CD4-positive, alpha-beta memory T cell (primary cell): ENCODE measurements at regions not wholly inside any gene's neighbourhood (a gene's known extent, or its start where the extent isn't known, plus 50 kb on each side); places are given as distances from the start of the nearest gene placed in this dataset.
"Not testable (repeated sequence)": the region's sequence is repeated elsewhere in the genome, so short reads cannot be mapped to it uniquely, and the experiment has no call there.

Experiments
- CTCF ChIA-PET: fragments of 350-600 bp; sonication (Branson Sonifier 250); formaldehyde crosslinking; loops from one replicate; lab custom pipeline; 2021; ENCODE audit warnings: inconsistent platforms; ENCODE audit not compliant: partially characterized antibody; lab: Charles Lee
- POLR2A ChIA-PET: fragments of 350-600 bp; sonication (Branson Sonifier 250); formaldehyde crosslinking; loops from one replicate; lab custom pipeline; 2021; ENCODE audit not compliant: partially characterized antibody; lab: Charles Lee
- DNase-seq, 5 donors: peaks; one replicate each; pipeline versions ENCODE4 v3.0.0 to v3.0.0-alpha.2; 2020 to 2022; ENCODE audit warnings: mixed read lengths in 1 of 5
- H3K27ac ChIP-seq: one replicate; pipeline ENCODE4 v1.7.0; 2013; ENCODE audit warnings: low read depth, low read length
- H3K27me3 ChIP-seq: 2 replicates; pipeline ENCODE4 v1.7.0; 2013; ENCODE audit warnings: mild to moderate bottlenecking, low read length, moderate library complexity; ENCODE audit not compliant: insufficient read depth
- H3K36me3 ChIP-seq: 2 replicates; pipeline ENCODE4 v1.7.0; 2013; ENCODE audit warnings: mild to moderate bottlenecking, low read length, moderate library complexity; ENCODE audit not compliant: insufficient read depth
- H3K4me1 ChIP-seq: 2 replicates; pipeline ENCODE4 v1.7.0; 2013; ENCODE audit warnings: mild to moderate bottlenecking, low read length, moderate library complexity; ENCODE audit not compliant: insufficient read depth
- H3K4me3 ChIP-seq, 2 donors: one replicate each; pipeline ENCODE4 v1.7.0; 2013; ENCODE audit warnings: low read length in 2 of 2, mild to moderate bottlenecking in 1 of 2
- H3K9me3 ChIP-seq, 2 donors: one replicate each; pipeline ENCODE4 v1.7.0; 2013; ENCODE audit warnings: low read length in 2 of 2, control low read depth in 1 of 2; ENCODE audit not compliant: control insufficient read depth in 1 of 2
- H3K27ac Mint-ChIP-seq, 7 donors: one replicate each; pipeline ENCODE4 v1.8.0; 2020 to 2021; ENCODE audit warnings: mixed read lengths in 7 of 7, mild to moderate bottlenecking in 6 of 7, inconsistent platforms in 3 of 7, moderate library complexity in 3 of 7
- H3K27me3 Mint-ChIP-seq, 2 donors: one replicate each; pipeline ENCODE4 v1.8.0; 2020 to 2021; ENCODE audit warnings: mixed read lengths in 2 of 2
- H3K36me3 Mint-ChIP-seq, 2 donors: one replicate each; pipeline ENCODE4 v1.8.0; 2020 to 2021; ENCODE audit warnings: mixed read lengths in 2 of 2, inconsistent platforms in 1 of 2, mild to moderate bottlenecking in 1 of 2
- H3K4me1 Mint-ChIP-seq, 4 donors: one replicate each; pipeline ENCODE4 v1.8.0; 2020 to 2021; ENCODE audit warnings: mixed read lengths in 4 of 4, mild to moderate bottlenecking in 1 of 4
- H3K4me3 Mint-ChIP-seq, 8 donors: one replicate each; pipeline ENCODE4 v1.8.0; 2020 to 2021; ENCODE audit warnings: mixed read lengths in 8 of 8, mild to moderate bottlenecking in 7 of 8, moderate library complexity in 6 of 8, inconsistent platforms in 3 of 8
- H3K9me3 Mint-ChIP-seq, 8 donors: one replicate each; pipeline ENCODE4 v1.8.0; 2020 to 2021; ENCODE audit warnings: mixed read lengths in 8 of 8, mild to moderate bottlenecking in 5 of 8, inconsistent platforms in 3 of 8, moderate library complexity in 1 of 8
- intact Hi-C: fragments of 100-400 bp; cut with micrococcal nuclease; formaldehyde crosslinking; loops from one replicate; pipeline ENCODE4 v1.15.1; 2023

- Histone ChIP-seq H3K36me3 (no peaks in the 10 kb centered on the region), H3K27ac (no peak overlapping the region), H3K4me3 (no peak overlapping the region), H3K4me1 (no peaks in the 10 kb centered on the region), H3K27me3 (no peaks in the 10 kb centered on the region), H3K9me3 (no peaks in the 10 kb centered on the region)
- Mint-ChIP-seq H3K4me3 (no peak overlapping the region), H3K27ac (no peak overlapping the region), H3K4me1 (no peaks in the 10 kb centered on the region), H3K9me3 (peaks cover 0 to 8% (median 4%) of the 10 kb centered on the region in 8 donors), H3K36me3 (no peaks in the 10 kb centered on the region), H3K27me3 (no peaks in the 10 kb centered on the region)
- intact Hi-C loops = no loop called here
- no peak for DNase-seq
- ChIA-PET CTCF (no interaction called here), POLR2A (no interaction called here)
Measured at GRCh38 chr4:170698334-170698733, 608.6 kb upstream of the AADAT start.

DNA sequence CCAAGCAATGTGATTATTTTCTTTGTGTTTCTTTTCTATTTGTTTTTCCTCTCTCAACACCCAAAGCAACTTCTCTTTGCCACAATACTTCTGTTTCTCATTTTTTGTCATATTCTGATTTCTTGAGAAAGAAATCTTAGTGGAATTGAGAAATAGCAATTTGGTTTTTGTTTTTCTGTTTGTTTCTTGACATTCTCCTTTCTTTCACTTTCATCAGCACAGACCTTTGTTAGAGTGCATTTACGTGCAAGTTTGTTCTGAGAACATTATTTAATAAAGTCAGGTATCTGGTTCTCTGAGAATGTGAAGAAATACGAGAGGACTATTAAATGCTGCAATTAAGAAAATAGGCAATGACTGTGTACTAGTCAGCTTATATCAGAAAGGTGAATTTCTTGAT, 608.1 kb upstream of the AADAT start:
- CTCF ChIA-PET = no interaction called here
- intact Hi-C loops = no loop called here
- no peak for DNase-seq
- Histone ChIP-seq H3K27ac (no peak overlapping the region), H3K36me3 (no peaks in the 10 kb centered on the region), H3K27me3 (no peaks in the 10 kb centered on the region), H3K9me3 (no peaks in the 10 kb centered on the region), H3K4me3 (no peak overlapping the region), H3K4me1 (no peaks in the 10 kb centered on the region)
- no peaks in the 10 kb centered on the region for H3K36me3 Mint-ChIP-seq
- H3K27me3 Mint-ChIP-seq = no peaks in the 10 kb centered on the region
- no peak overlapping the region for H3K4me3 Mint-ChIP-seq
- H3K9me3 Mint-ChIP-seq = peaks cover 0 to 8% (median 4%) of the 10 kb centered on the region in 8 donors
- no peak overlapping the region for H3K27ac Mint-ChIP-seq
- POLR2A ChIA-PET = no interaction called here
- no peaks in the 10 kb centered on the region for H3K4me1 Mint-ChIP-seq

- Mint-ChIP-seq H3K36me3 (no peaks in the 10 kb centered on the region), H3K9me3 (peaks cover 0 to 8% (median 4%) of the 10 kb centered on the region in 8 donors), H3K27ac (no peak overlapping the region), H3K4me3 (no peak overlapping the region), H3K4me1 (no peaks in the 10 kb centered on the region), H3K27me3 (no peaks in the 10 kb centered on the region)
- intact Hi-C loops = no loop called here
- no peaks in the 10 kb centered on the region for H3K9me3 ChIP-seq
- DNase-seq = no peak
- H3K4me3 ChIP-seq = no peak overlapping the region
- no peaks in the 10 kb centered on the region for H3K27me3 ChIP-seq
- ChIA-PET CTCF (no interaction called here), POLR2A (no interaction called here)
- H3K36me3 ChIP-seq = no peaks in the 10 kb centered on the region
- no peak overlapping the region for H3K27ac ChIP-seq
- H3K4me1 ChIP-seq = no peaks in the 10 kb centered on the region
Measured at GRCh38 chr4:170697045-170697444, 607.3 kb upstream of the AADAT start.

GRCh38 chr4:170691168-170691567, 601.4 kb upstream of the AADAT start:
- CTCF ChIA-PET = no interaction called here
- Histone ChIP-seq H3K4me1 (no peaks in the 10 kb centered on the region), H3K9me3 (no peaks in the 10 kb centered on the region), H3K27ac (no peak overlapping the region), H3K36me3 (no peaks in the 10 kb centered on the region), H3K4me3 (no peak overlapping the region), H3K27me3 (no peaks in the 10 kb centered on the region)
- no peaks in the 10 kb centered on the region for H3K36me3 Mint-ChIP-seq
- intact Hi-C loops = no loop called here
- DNase-seq = no peak
- no peak overlapping the region for H3K4me3 Mint-ChIP-seq
- H3K9me3 Mint-ChIP-seq = peaks cover 0 to 13% (median 3%) of the 10 kb centered on the region in 8 donors
- POLR2A ChIA-PET = no interaction called here
- no peaks in the 10 kb centered on the region for H3K27me3 Mint-ChIP-seq
- H3K4me1 Mint-ChIP-seq = no peaks in the 10 kb centered on the region
- H3K27ac Mint-ChIP-seq = no peak overlapping the region

GRCh38 chr4:170687751-170688150, 598.0 kb upstream of the AADAT start:
- Mint-ChIP-seq H3K4me3 (no peak overlapping the region), H3K9me3 (peaks cover 0 to 8% (median under 1%) of the 10 kb centered on the region in 8 donors), H3K27me3 (no peaks in the 10 kb centered on the region), H3K36me3 (no peaks in the 10 kb centered on the region), H3K27ac (no peak overlapping the region), H3K4me1 (no peaks in the 10 kb centered on the region)
- H3K27ac ChIP-seq = no peak overlapping the region
- CTCF ChIA-PET = no interaction called here
- no peaks in the 10 kb centered on the region for H3K36me3 ChIP-seq
- no peaks in the 10 kb centered on the region for H3K4me1 ChIP-seq
- H3K27me3 ChIP-seq = no peaks in the 10 kb centered on the region
- intact Hi-C loops = no loop called here
- H3K9me3 ChIP-seq = no peaks in the 10 kb centered on the region
- POLR2A ChIA-PET = no interaction called here
- DNase-seq = no peak
- no peak overlapping the region for H3K4me3 ChIP-seq

- H3K4me1 Mint-ChIP-seq, intact Hi-C loops, POLR2A ChIA-PET, H3K27ac ChIP-seq, CTCF ChIA-PET, H3K4me3 ChIP-seq, H3K9me3 Mint-ChIP-seq, H3K9me3 ChIP-seq, H3K36me3 Mint-ChIP-seq, H3K4me1 ChIP-seq, H3K27me3 ChIP-seq, DNase-seq, H3K27ac Mint-ChIP-seq, H3K4me3 Mint-ChIP-seq, H3K36me3 ChIP-seq, H3K27me3 Mint-ChIP-seq: not testable (repeated sequence)
Measured at GRCh38 chr4:170685701-170686100, 595.9 kb upstream of the AADAT start.

DNA sequence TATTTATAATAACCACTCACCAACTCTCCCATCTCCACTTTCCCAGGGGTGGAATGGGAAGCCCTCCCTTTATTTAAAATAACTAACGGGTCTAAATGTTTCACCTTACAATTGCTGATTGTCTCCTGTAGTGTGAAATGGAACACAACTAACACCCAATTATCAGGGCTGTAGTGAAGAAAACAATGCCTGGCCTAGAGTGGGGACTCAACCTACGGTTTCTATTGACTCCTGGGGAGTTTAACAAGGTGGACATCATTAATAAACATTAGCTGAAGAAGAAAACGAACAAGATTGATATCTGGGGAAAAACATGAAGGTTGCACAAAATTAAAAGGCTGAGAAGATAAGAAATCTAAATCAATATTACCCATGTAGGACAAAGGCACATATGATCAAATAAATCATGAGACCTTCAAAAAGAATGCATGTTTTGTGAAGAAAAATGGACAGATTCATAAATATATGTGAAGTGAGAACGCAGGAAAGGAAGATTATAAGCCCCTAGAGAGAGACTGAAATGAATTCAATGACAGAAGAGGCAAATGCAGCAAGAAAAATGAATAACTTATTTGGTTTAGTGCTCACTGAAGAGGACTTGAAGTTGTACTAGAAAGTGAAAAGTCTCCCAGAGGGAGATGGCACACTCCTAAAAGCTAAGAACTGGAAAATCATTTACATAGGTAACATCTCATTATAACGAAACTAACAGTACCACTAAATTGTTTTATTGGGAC, 593.0 kb upstream of the AADAT start:
- intact Hi-C loops = no loop called here

More for the DNA sequence above, 593.0 kb upstream of the AADAT start:
- H3K4me3 Mint-ChIP-seq = no peak overlapping the region
- H3K4me1 ChIP-seq = no peaks in the 10 kb centered on the region
- POLR2A ChIA-PET = no interaction called here
- H3K9me3 ChIP-seq = no peaks in the 10 kb centered on the region
- H3K4me3 ChIP-seq = no peak overlapping the region
- H3K27ac ChIP-seq = no peak overlapping the region
- H3K27ac Mint-ChIP-seq = no peak overlapping the region
- H3K36me3 Mint-ChIP-seq = no peaks in the 10 kb centered on the region
- no peak for DNase-seq
- no peaks in the 10 kb centered on the region for H3K4me1 Mint-ChIP-seq
- H3K27me3 ChIP-seq = no peaks in the 10 kb centered on the region
- peaks cover 2 to 14% (median 4%) of the 10 kb centered on the region in 8 donors for H3K9me3 Mint-ChIP-seq
- no peaks in the 10 kb centered on the region for H3K36me3 ChIP-seq
- CTCF ChIA-PET = no interaction called here
- no peaks in the 10 kb centered on the region for H3K27me3 Mint-ChIP-seq
